ENCODE measurements at regions not wholly inside any gene's neighbourhood (a gene's known extent, or its start where the extent isn't known, plus 50 kb on each side); places are given as distances from the start of the nearest gene placed in this dataset.

GRCh38 chr1:29697391-29697780 is 461.1 kb downstream of the PTPRU start:
- ChIA-PET CTCF (interaction anchor here (0.6 to 2.9 kb wide), 5 partner anchors 9 to 414 kb away, joined by 3 to 9 read pairs (median 4); no protein-coding TSS in a partner anchor), POLR2A (no interaction called here)
- FAIRE-seq (no peak), DNase-seq (ENCODE audit: low read depth in 1 of 2, low spot score in 1 of 2) (no peak), ATAC-seq (no peak)
- H3K4me2 ChIP-seq: no peak overlapping the region
- H3K4me3 ChIP-seq: no peak overlapping the region
- H3K9me3 ChIP-seq: no peaks in the 10 kb centered on the region
- 79% methylated on average over 4 of the region's 10 CpGs for WGBS (ENCODE audit: missing lambda C conversion rate)
- no peak for TF ChIP-seq TFCP2L1 (CRISPR knock-in tag; IDR thresholded peaks at IDR 0.05)
- no peak for TF ChIP-seq NFE2L2 (conservative IDR thresholded peaks at IDR 0.05; ENCODE audit: low read length)
- no peak for TF ChIP-seq ZC3H11A (IDR thresholded peaks at IDR 0.05)
- no peak for TF ChIP-seq POLR2A (IDR thresholded peaks at IDR 0.05; ENCODE audit: low read length)
- TF ChIP-seq EHF (CRISPR knock-in tag; IDR thresholded peaks at IDR 0.05): no peak
- TF ChIP-seq SREBF2 (IDR thresholded peaks at IDR 0.05): no peak
- TF ChIP-seq FOXS1 (CRISPR knock-in tag; IDR thresholded peaks at IDR 0.05): no peak
- H3K27ac ChIP-seq: no peak overlapping the region
- no peaks in the 10 kb centered on the region for H3K4me1 ChIP-seq

GRCh38 chr1:29696656-29697390 is 460.5 kb downstream of the PTPRU start:
- no peak for TF ChIP-seq NR3C1 (IDR thresholded peaks at IDR 0.05)
- TF ChIP-seq PBX3 (IDR thresholded peaks at IDR 0.05): no peak
- no peak for TF ChIP-seq ATOH8 (CRISPR knock-in tag; IDR thresholded peaks at IDR 0.05; ENCODE audit: low read depth)
- no peak for TF ChIP-seq HOXB13 (CRISPR knock-in tag; IDR thresholded peaks at IDR 0.05; ENCODE audit: low read depth)
- no peak for TF ChIP-seq ZFP36 (IDR thresholded peaks at IDR 0.05; ENCODE audit: borderline replicate concordance, partially characterized antibody)
- TF ChIP-seq TFCP2L1 (CRISPR knock-in tag; IDR thresholded peaks at IDR 0.05): no peak
- TF ChIP-seq NFE2L2 (conservative IDR thresholded peaks at IDR 0.05; ENCODE audit: low read length): no peak
- TF ChIP-seq HOXA7 (CRISPR knock-in tag; IDR thresholded peaks at IDR 0.05): no peak
- TF ChIP-seq HDAC2 (IDR thresholded peaks at IDR 0.05): no peak
- no peak for TF ChIP-seq HES2 (IDR thresholded peaks at IDR 0.05)
- TF ChIP-seq CEBPB (IDR thresholded peaks at IDR 0.05): no peak
- H3K27ac ChIP-seq: no peak overlapping the region
- H3K4me1 ChIP-seq: no peaks in the 10 kb centered on the region
- no peak overlapping the region for H3K4me3 ChIP-seq
- no peak for ATAC-seq
- no peaks in the 10 kb centered on the region for H3K9me3 ChIP-seq
- no peak for FAIRE-seq
- no peak overlapping the region for H3K4me2 ChIP-seq
- 59% methylated on average over 15 of the region's 20 CpGs for WGBS (ENCODE audit: missing lambda C conversion rate)
- DNase-seq (ENCODE audit: low read depth in 1 of 2, low spot score in 1 of 2): no peak
- CTCF ChIA-PET: interaction anchor here (0.6 to 2.9 kb wide), 3 partner anchors 19 to 414 kb away, joined by 3 to 9 read pairs (median 4); no protein-coding TSS in a partner anchor
- POLR2A ChIA-PET: no interaction called here

- no peak overlapping the region for H3K4me3 ChIP-seq
- ChIA-PET CTCF (interaction anchor here (0.9 kb wide), 1 partner anchor 416 kb away, joined by 3 read pairs; no protein-coding TSS in a partner anchor), POLR2A (no interaction called here)
- no peak overlapping the region for H3K4me2 ChIP-seq
- DNase-seq (ENCODE audit: low read depth in 1 of 2, low spot score in 1 of 2): no peak
- no peak for ATAC-seq
- FAIRE-seq: no peak
- H3K4me1 ChIP-seq: no peaks in the 10 kb centered on the region
- no peak overlapping the region for H3K27ac ChIP-seq
- TF ChIP-seq EHMT2 (IDR thresholded peaks at IDR 0.05; ENCODE audit: low read depth) (no peak), SREBF2 (IDR thresholded peaks at IDR 0.05) (no peak), FOSL2 (IDR thresholded peaks at IDR 0.05) (no peak), FOSL2 (CRISPR knock-in tag; IDR thresholded peaks at IDR 0.05) (no peak), TP53 (CRISPR knock-in tag; IDR thresholded peaks at IDR 0.05) (no peak), ZFP36 (IDR thresholded peaks at IDR 0.05; ENCODE audit: borderline replicate concordance, partially characterized antibody) (no peak)
- no peaks in the 10 kb centered on the region for H3K9me3 ChIP-seq
- 41% methylated on average over 5 of the region's 5 CpGs for WGBS (ENCODE audit: missing lambda C conversion rate)
Observed at GRCh38 chr1:29695803-29696202, 459.5 kb downstream of the PTPRU start.
